ENCODE measurements at regions not wholly inside any gene's neighbourhood (a gene's known extent, or its start where the extent isn't known, plus 50 kb on each side); places are given as distances from the start of the nearest gene placed in this dataset.

- no peak overlapping the region for H3K4me3 ChIP-seq
- TF ChIP-seq, protein P1, sequence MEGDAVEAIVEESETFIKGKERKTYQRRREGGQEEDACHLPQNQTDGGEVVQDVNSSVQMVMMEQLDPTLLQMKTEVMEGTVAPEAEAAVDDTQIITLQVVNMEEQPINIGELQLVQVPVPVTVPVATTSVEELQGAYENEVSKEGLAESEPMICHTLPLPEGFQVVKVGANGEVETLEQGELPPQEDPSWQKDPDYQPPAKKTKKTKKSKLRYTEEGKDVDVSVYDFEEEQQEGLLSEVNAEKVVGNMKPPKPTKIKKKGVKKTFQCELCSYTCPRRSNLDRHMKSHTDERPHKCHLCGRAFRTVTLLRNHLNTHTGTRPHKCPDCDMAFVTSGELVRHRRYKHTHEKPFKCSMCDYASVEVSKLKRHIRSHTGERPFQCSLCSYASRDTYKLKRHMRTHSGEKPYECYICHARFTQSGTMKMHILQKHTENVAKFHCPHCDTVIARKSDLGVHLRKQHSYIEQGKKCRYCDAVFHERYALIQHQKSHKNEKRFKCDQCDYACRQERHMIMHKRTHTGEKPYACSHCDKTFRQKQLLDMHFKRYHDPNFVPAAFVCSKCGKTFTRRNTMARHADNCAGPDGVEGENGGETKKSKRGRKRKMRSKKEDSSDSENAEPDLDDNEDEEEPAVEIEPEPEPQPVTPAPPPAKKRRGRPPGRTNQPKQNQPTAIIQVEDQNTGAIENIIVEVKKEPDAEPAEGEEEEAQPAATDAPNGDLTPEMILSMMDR (IDR thresholded peaks at IDR 0.05) = no peak
- no peaks in the 10 kb centered on the region for H3K9me3 ChIP-seq
- no peaks in the 10 kb centered on the region for H3K27me3 ChIP-seq
- no peak for ATAC-seq
- intact Hi-C loops (cut with DNase I) = no loop called here
- no peak for DNase-seq
- no peaks in the 10 kb centered on the region for H3K4me1 ChIP-seq
- 90 to 92% methylated on average over 7 of the region's 7 CpGs for WGBS, 2 donors
- no peaks in the 10 kb centered on the region for H3K36me3 ChIP-seq
- no peak overlapping the region for H3K27ac ChIP-seq
These were observed 237.4 kb upstream of the SEMA3D start for GRCh38 chr7:85424298-85424697.

DNA sequence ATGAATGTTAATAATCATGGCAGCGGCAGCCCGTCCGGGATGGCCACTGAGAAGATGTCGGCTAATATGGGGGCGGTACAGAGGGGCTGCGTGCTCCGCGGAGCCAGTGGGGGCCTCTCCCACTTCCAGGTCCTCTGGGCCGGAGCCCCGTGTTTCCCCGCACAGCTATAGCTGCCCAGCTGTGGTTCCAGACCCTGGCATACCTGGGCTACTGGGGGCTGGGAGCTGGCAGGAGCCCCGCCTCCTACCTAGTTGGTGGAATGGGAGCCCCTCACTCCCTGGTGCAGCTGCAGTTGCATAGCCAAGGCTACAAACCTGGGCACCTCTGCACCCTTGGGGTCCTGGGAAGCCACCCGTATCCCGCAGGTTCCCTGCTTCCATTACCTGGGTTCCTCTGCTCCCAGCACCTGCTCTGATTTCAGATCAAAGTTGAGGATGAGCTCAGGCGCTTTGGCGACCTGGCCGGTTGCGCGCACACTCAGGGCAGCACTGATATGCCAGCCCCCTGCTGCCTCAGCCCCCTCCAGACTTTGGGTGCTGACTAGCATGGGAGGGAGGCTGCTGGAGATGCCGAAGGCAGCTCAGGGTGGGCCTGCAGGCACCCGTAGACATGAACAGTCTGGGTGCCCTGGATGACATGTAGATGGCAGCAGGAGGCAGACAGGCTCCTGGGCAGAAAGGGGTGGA, 236.5 kb upstream of the SEMA3D start:
- Histone ChIP-seq H3K4me1 (no peaks in the 10 kb centered on the region), H3K27ac (no peak overlapping the region), H3K27me3 (no peaks in the 10 kb centered on the region), H3K4me3 (no peak overlapping the region), H3K36me3 (no peaks in the 10 kb centered on the region), H3K9me3 (no peaks in the 10 kb centered on the region)
- WGBS, 2 donors = 91% methylated on average over 21 of the region's 21 CpGs
- ATAC-seq (no peak), DNase-seq (no peak)
- TF ChIP-seq, protein P1 (IDR thresholded peaks at IDR 0.05) = no peak
- intact Hi-C loops (cut with DNase I) = no loop called here

DNA sequence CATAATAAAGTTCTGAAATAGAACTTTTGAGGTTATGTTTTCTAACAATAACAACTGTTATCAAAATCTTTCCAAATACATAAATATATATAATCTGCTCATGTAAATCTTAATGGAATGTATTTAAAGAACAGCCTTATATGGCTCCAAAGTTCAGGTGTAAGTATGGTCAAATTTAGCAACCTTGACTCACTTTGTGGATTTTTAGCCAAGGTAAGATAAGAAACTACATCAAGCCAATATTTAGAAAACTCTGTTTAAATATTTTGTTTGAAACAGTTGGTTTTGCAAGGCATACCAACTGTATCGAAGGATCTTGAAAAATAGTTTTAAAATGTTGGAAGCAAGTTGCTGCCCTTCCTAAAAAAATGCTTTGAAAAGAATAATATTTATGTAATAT, 228.9 kb upstream of the SEMA3D start:
- Histone ChIP-seq H3K4me1 (no peaks in the 10 kb centered on the region), H3K9me3 (no peaks in the 10 kb centered on the region)
- no peak for ATAC-seq

GRCh38 chr7:85413718-85414117, 226.9 kb upstream of the SEMA3D start:
- DNase-seq = no peak
- H3K4me1 ChIP-seq = no peaks in the 10 kb centered on the region
- H3K27ac ChIP-seq = no peak overlapping the region
- intact Hi-C loops (cut with DNase I) = no loop called here
- no peaks in the 10 kb centered on the region for H3K36me3 ChIP-seq
- ATAC-seq = no peak
- no peaks in the 10 kb centered on the region for H3K9me3 ChIP-seq
- TF ChIP-seq, protein P1 (IDR thresholded peaks at IDR 0.05) = no peak
- H3K27me3 ChIP-seq = no peaks in the 10 kb centered on the region
- 70 to 77% methylated on average over 6 of the region's 6 CpGs for WGBS, 2 donors
- no peak overlapping the region for H3K4me3 ChIP-seq

More for the DNA sequence above, 228.9 kb upstream of the SEMA3D start:
- H3K27me3 ChIP-seq = no peaks in the 10 kb centered on the region
- H3K27ac ChIP-seq = no peak overlapping the region
- no peaks in the 10 kb centered on the region for H3K36me3 ChIP-seq
- no peak for DNase-seq
- 82 to 87% methylated on average over 1 of the region's 1 CpG for WGBS, 2 donors
- H3K4me3 ChIP-seq = no peak overlapping the region
- TF ChIP-seq, protein P1 (IDR thresholded peaks at IDR 0.05) = no peak
- intact Hi-C loops (cut with DNase I) = no loop called here
